Effector memory CD8-positive, alpha-beta T cell (primary cell): ENCODE measurements at regions not wholly inside any gene's neighbourhood (a gene's known extent, or its start where the extent isn't known, plus 50 kb on each side); places are given as distances from the start of the nearest gene placed in this dataset.
A peak's percentile ranks its signal among the peaks of the same experiment; 100 is the strongest.

Experiments
- ATAC-seq: fragments of 150-1000 bp; cut with Tn5 transposase; replicated peaks from 2 replicates; pipeline ENCODE4 v1.10.0; 2021; ENCODE audit warnings: mild to moderate bottlenecking, moderate library complexity
- DNase-seq, 3 experiments: peaks; one replicate each; pipeline ENCODE4 v3.0.0; 2021
- H3K27ac Mint-ChIP-seq, 2 donors: one replicate each; pipeline ENCODE4 v1.8.0; 2022; ENCODE audit warnings: mild to moderate bottlenecking in 2 of 2, mixed read lengths in 2 of 2, moderate library complexity in 2 of 2
- H3K27me3 Mint-ChIP-seq, 2 donors: one replicate each; pipeline ENCODE4 v1.8.0; 2022; ENCODE audit warnings: mixed read lengths in 2 of 2
- H3K36me3 Mint-ChIP-seq: one replicate; pipeline ENCODE4 v1.8.0; 2022; ENCODE audit warnings: mild to moderate bottlenecking, moderate library complexity, mixed read lengths; ENCODE audit not compliant: insufficient read depth
- H3K4me1 Mint-ChIP-seq, 2 donors: one replicate each; pipeline ENCODE4 v1.8.0; 2022; ENCODE audit warnings: low read depth in 2 of 2, mixed read lengths in 2 of 2
- H3K4me3 Mint-ChIP-seq, 2 donors: one replicate each; pipeline ENCODE4 v1.8.0; 2022; ENCODE audit warnings: mild to moderate bottlenecking in 2 of 2, mixed read lengths in 2 of 2, moderate library complexity in 2 of 2
- H3K9me3 Mint-ChIP-seq, 2 donors: one replicate each; pipeline ENCODE4 v1.8.0; 2022; ENCODE audit warnings: mixed read lengths in 2 of 2

DNA sequence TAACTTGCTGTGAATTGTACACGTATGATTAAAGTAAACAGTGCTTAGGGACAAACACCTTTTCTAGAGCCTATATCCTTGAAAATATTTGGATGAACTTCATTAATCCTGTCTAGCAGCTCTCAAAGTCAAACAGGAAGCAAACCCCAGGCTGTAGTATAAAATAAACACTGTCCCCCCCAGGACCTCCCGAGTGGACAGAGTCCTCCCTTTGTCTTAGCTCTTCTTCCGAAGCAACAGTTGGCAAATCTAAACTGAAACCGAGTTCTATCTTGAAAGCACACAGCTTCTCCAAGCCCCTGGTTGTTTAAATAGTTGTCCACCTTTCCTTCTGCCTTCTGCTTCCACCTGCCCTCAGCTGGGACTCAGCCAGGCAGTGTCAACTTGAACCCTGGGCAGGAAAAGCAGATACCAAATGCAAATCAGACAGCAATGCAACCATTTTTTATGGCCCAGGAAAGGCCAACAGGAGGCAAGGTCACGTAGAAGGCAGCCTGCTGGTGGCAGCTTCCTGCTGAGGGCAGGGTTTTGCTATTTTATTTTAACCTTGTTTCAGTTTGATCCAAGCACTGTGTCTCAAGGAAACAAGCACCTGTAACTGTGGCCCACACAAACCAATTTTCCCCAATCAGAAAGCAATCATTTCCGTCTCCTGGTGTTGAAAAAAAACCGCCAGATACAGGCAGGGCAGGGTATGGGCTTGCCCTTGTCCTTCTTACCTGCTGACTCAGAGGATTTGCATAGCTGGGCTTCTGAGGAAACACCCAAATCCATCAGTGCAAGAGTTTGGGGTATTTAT is 110.3 kb upstream of the KIT start:
- H3K9me3 Mint-ChIP-seq, result peaks cover 0 to 2% of the 10 kb centered on the region in 2 donors
- no peaks in the 10 kb centered on the region for H3K27me3 Mint-ChIP-seq
- H3K36me3 Mint-ChIP-seq, result no peaks in the 10 kb centered on the region
- H3K4me1 Mint-ChIP-seq, result peaks cover 0 to 2% of the 10 kb centered on the region in 2 donors
- H3K4me3 Mint-ChIP-seq, result no peak overlapping the region
- ATAC-seq, result peak; percentile 8
- H3K27ac Mint-ChIP-seq, result no peak overlapping the region
- DNase-seq, result no peak

DNA sequence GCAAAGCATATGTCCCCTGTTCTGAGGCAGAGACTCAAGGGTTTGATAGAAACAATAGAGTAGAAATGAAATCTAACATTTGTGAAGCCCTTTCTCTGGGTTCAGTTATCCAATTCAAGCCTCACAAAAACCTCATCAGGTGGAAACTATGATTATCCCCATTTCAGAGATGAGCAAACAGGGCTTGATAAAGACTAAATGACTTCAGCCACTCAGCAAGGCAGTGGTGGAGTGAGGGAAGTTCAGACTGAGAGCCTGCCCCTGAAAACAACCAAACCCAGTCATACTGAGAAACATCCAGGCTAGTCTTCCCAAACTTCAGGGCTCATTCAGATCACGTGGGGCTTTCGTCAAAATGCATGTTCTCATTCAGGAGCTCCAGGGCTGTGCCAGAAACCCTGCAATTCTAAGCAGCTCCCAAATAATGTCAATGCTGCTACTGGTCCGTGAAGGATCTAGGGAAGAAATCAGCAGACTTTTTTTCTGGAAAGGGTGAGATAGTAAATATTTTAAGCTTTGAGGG is 109.6 kb upstream of the KIT start:
- H3K4me1 Mint-ChIP-seq, result peaks cover 0 to 2% of the 10 kb centered on the region in 2 donors
- no peaks in the 10 kb centered on the region for H3K27me3 Mint-ChIP-seq
- ATAC-seq, result no peak
- no peaks in the 10 kb centered on the region for H3K36me3 Mint-ChIP-seq
- H3K27ac Mint-ChIP-seq, result no peak overlapping the region
- H3K4me3 Mint-ChIP-seq, result no peak overlapping the region
- no peak for DNase-seq
- peaks cover 0 to 3% of the 10 kb centered on the region in 2 donors for H3K9me3 Mint-ChIP-seq

GRCh38 chr4:54548831-54549460 is 108.8 kb upstream of the KIT start:
- H3K27ac Mint-ChIP-seq, result no peak overlapping the region
- ATAC-seq, result no peak
- no peaks in the 10 kb centered on the region for H3K27me3 Mint-ChIP-seq
- H3K4me1 Mint-ChIP-seq, result peaks cover 0 to 2% of the 10 kb centered on the region in 2 donors
- no peak overlapping the region for H3K4me3 Mint-ChIP-seq
- no peak for DNase-seq
- H3K36me3 Mint-ChIP-seq, result no peaks in the 10 kb centered on the region
- H3K9me3 Mint-ChIP-seq, result peaks cover 0 to 4% of the 10 kb centered on the region in 2 donors

DNA sequence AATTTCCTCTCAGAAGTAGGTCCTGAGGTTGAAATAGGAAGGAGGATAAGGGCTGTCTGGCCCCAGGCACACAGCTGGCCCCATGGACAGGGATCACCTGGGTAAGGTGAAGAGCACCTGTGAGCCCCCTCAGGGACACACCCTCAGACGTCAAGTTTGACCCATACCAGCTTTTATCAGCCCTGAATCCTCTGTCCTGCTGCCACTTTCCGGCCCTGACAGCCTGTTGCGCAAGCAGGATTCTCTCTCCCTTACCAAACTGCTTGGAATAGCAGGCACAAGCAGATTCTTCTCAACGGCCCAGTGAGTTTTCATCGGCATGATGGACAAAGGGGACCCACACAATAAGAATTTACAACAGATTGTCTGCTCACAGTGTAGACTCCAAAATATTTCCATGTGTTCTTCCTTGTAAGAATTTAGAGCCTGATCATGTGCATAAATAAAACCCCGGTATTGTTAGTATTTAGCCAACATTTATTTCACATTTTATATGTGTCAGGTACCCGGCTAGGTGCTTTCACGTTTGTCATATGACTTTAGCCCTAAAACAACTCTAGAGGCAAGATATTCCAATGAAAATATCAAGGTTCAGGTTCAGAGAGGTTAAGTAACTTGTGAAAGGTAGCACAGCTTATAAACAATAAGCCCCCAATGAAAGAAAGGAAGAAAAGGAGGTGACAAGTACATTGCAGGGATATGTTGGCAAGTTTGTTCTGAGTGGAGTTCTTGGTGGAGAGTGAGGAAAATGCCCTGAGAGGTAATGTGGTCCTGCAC is 107.2 kb upstream of the KIT start:
- Mint-ChIP-seq H3K9me3 (peaks cover 0 to 2% of the 10 kb centered on the region in 2 donors), H3K4me1 (peaks cover 0 to 2% of the 10 kb centered on the region in 2 donors), H3K36me3 (no peaks in the 10 kb centered on the region), H3K27ac (no peak overlapping the region), H3K27me3 (no peaks in the 10 kb centered on the region), H3K4me3 (no peak overlapping the region)
- DNase-seq (no peak), ATAC-seq (no peak)

DNA sequence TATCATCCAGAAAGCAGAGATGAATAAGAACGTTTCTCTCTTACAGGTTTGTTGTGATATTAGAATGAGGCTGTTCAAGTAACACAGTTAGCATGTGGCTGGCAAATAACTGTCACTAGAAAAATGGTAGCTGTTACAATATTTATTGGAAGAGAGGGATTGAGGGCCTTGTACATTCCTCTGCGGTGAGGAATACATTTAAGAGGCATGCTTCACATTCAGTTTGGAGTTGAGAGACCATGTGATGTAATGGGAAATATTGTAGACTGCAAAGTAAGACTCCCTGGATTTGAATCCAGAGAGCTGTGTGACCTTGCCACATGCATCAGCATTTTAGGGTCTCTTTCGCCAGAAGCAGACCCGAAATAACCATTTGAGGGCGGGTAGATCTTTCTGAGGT is 104.8 kb upstream of the KIT start:
- no peak overlapping the region for H3K4me3 Mint-ChIP-seq

DNA sequence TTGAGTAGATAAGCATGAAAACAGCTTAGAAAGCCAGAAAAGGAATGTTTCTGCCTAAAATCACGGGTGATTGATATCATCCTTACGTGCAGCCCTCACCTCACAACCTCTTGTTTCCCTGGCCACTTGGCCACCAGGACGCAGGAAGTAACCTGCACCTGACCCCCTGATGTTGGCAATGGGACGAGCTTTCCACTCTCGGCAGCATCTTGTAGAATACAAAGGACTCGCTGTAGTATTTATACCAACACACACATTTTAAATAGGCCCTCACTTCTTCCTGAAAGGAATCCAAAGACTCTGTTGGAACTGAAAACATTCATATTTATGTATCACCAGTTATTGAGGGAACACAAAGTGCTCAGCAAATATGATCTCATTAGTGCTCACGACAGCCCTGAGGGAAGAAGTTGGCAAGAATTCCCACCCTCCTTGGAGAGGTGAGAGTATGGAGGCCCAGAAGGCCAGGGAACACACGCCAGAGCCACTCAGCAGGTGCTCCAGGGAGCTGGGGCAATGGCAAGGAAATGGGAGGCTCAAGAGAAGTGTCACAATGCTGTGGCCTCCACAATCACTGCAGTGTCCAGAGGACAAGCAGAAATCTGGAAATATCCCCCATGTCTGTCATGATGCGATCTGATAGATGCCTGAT is 103.3 kb upstream of the KIT start:
- Mint-ChIP-seq H3K27ac (no peak overlapping the region), H3K27me3 (peaks cover 0 to 10% of the 10 kb centered on the region in 2 donors), H3K9me3 (peaks cover 0 to 2% of the 10 kb centered on the region in 2 donors), H3K4me1 (no peaks in the 10 kb centered on the region), H3K4me3 (no peak overlapping the region), H3K36me3 (no peaks in the 10 kb centered on the region)
- DNase-seq, result no peak
- no peak for ATAC-seq

More for the DNA sequence above, 104.8 kb upstream of the KIT start:
- H3K27ac Mint-ChIP-seq, result no peak overlapping the region
- no peaks in the 10 kb centered on the region for H3K27me3 Mint-ChIP-seq
- DNase-seq, result no peak
- peaks cover 0 to 2% of the 10 kb centered on the region in 2 donors for H3K9me3 Mint-ChIP-seq
- H3K36me3 Mint-ChIP-seq, result no peaks in the 10 kb centered on the region
- no peak for ATAC-seq
- H3K4me1 Mint-ChIP-seq, result no peaks in the 10 kb centered on the region

DNA sequence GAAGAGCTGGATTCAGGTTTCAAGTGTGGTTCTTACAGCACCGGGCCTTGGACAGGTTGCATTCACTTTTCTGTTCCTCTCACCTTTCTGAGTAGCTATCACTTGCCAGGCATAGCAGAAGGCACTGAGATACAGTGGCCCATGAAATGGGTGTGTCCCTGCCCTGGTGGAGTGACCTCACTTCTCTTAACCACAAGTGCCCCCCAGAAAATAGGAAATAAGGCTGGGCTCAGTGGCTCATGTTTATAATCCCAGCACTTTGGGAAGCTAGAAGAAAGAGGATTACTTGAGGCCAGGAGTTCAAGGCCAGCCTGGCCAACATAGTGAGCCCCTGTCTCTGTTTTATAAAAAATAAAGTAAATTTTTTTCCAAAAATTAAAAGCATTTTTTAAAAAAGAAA is 101.7 kb upstream of the KIT start:
- ATAC-seq, result no peak
- H3K27me3 Mint-ChIP-seq, result peaks cover 0 to 16% of the 10 kb centered on the region in 2 donors
- H3K36me3 Mint-ChIP-seq, result no peaks in the 10 kb centered on the region
- no peak overlapping the region for H3K27ac Mint-ChIP-seq
- H3K4me3 Mint-ChIP-seq, result no peak overlapping the region
- no peak for DNase-seq
- H3K4me1 Mint-ChIP-seq, result no peaks in the 10 kb centered on the region
- peaks cover 0 to 9% of the 10 kb centered on the region in 2 donors for H3K9me3 Mint-ChIP-seq

GRCh38 chr4:54556587-54556986 is 101.2 kb upstream of the KIT start:
- H3K27me3 Mint-ChIP-seq, result peaks cover 0 to 16% of the 10 kb centered on the region in 2 donors
- H3K36me3 Mint-ChIP-seq, result no peaks in the 10 kb centered on the region
- no peak for ATAC-seq
- H3K4me1 Mint-ChIP-seq, result no peaks in the 10 kb centered on the region
- no peak overlapping the region for H3K27ac Mint-ChIP-seq
- H3K4me3 Mint-ChIP-seq, result no peak overlapping the region
- DNase-seq, result no peak
- peaks cover 0 to 9% of the 10 kb centered on the region in 2 donors for H3K9me3 Mint-ChIP-seq

DNA sequence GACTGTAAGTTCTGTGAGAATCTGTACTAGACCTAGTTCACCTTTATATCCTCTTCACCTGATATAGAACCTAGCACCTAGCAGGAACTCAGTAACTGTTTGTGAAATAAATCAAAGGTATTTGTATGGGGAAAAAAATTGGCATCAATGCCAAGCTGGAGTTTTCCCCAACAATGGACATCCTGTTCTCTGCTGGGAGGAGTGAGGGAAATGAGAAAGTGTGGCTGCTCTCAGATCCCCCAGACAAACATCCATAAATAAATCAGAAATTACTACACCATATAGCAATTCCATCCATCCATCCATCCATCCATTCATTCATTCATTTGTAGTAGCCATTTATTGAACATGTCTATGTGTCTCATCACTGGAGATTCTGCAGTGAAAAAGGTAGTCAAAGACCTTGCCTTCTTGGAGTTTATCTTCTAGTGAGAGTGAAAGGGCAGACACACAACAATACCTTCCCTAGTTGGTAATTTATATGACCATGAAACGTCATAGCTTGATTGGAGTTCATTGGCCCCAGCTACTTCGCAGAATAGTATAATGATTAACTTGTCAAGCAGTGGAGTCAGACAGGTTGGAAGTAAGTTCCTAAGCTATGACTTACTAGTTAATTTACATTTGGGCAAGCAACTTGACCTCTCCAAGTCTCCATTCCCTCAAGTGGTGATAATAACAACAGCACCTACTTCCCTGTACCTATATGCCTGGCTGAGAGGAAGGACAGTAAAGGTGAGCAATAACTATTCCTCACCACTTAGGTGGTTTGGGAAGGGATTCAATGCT is 98.7 kb upstream of the KIT start:
- DNase-seq (no peak), ATAC-seq (no peak)
- Mint-ChIP-seq H3K27me3 (peaks cover 0 to 16% of the 10 kb centered on the region in 2 donors), H3K36me3 (no peaks in the 10 kb centered on the region), H3K4me1 (no peaks in the 10 kb centered on the region), H3K9me3 (peaks cover 0 to 7% of the 10 kb centered on the region in 2 donors), H3K4me3 (no peak overlapping the region), H3K27ac (no peak overlapping the region)

GRCh38 chr4:54560513-54560912 is 97.2 kb upstream of the KIT start:
- Mint-ChIP-seq H3K9me3 (peaks cover 0 to 7% of the 10 kb centered on the region in 2 donors), H3K27me3 (peaks cover 0 to 16% of the 10 kb centered on the region in 2 donors), H3K4me1 (no peaks in the 10 kb centered on the region), H3K4me3 (no peak overlapping the region), H3K36me3 (no peaks in the 10 kb centered on the region), H3K27ac (no peak overlapping the region)
- ATAC-seq (no peak), DNase-seq (no peak)

DNA sequence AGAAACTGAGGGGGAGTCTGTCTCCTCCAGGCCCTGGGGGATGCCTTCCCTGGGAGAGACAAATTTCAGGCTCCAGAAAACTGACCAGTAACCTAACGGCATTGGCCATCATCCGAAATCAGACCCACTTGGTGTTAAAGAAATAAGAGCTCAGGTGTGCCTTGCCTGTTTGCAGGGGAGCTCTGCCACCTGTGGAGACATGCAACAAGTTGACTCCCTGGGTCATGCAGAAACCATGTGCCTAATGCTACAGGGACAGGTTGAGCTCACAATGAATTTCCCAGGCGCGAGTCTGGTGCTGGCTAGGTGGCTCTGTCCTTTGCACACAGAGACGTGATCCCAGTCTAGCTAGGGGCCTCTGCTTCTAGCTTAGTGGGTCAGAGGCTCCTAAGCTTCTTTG is 95.8 kb upstream of the KIT start:
- Mint-ChIP-seq H3K36me3 (no peaks in the 10 kb centered on the region), H3K4me3 (no peak overlapping the region), H3K9me3 (peaks cover 0 to 7% of the 10 kb centered on the region in 2 donors), H3K4me1 (peaks cover 0 to 5% of the 10 kb centered on the region in 2 donors), H3K27ac (no peak overlapping the region), H3K27me3 (peaks cover 0 to 16% of the 10 kb centered on the region in 2 donors)
- ATAC-seq (no peak), DNase-seq (no peak)

GRCh38 chr4:54566608-54567007 is 91.1 kb upstream of the KIT start:
- H3K9me3 Mint-ChIP-seq, result no peaks in the 10 kb centered on the region
- H3K27ac Mint-ChIP-seq, result no peak overlapping the region
- DNase-seq (peak in 2 of 3 experiments; percentile 1 to 4), ATAC-seq (peak; percentile 76)
- peaks cover 0 to 5% of the 10 kb centered on the region in 2 donors for H3K4me1 Mint-ChIP-seq
- no peaks in the 10 kb centered on the region for H3K36me3 Mint-ChIP-seq
- no peaks in the 10 kb centered on the region for H3K27me3 Mint-ChIP-seq
- H3K4me3 Mint-ChIP-seq, result no peak overlapping the region
